T-cell (primary cell): ENCODE measurements at regions not wholly inside any gene's neighbourhood (a gene's known extent, or its start where the extent isn't known, plus 50 kb on each side); places are given as distances from the start of the nearest gene placed in this dataset.

Experiments
- ATAC-seq, 4 experiments: fragments of 200-7000 bp in 3 of 4; fragments of 150-1000 bp in 1 of 4; cut with Tn5 transposase; replicated peaks in 1 of 4; 1 replicate in 3 of 4; 2 replicates in 1 of 4; pipeline ENCODE4 v1.10.0; 2021; ENCODE audit warnings: moderate library complexity in 3 of 4, mild to moderate bottlenecking in 2 of 4, moderate number of reproducible peaks in 1 of 4
- CTCF ChIA-PET, 2 donors: fragments of 300-600 bp; sonication (Branson Sonifier 250); formaldehyde crosslinking; loops; one replicate each; lab custom pipeline; 2022; ENCODE audit warnings: antibody characterized with exemption in 2 of 2; lab: Charles Lee
- POLR2A ChIA-PET, 2 donors: fragments of 300-600 bp; sonication (Branson Sonifier 250); formaldehyde crosslinking; loops; one replicate each; lab custom pipeline; 2022; ENCODE audit warnings: antibody characterized with exemption in 2 of 2; lab: Charles Lee
- DNase-seq, 35 experiments: peaks; one replicate each; pipeline versions ENCODE4 v3.0.0 to v3.0.0-alpha.2; 2013 to 2023
- H3K27ac ChIP-seq: one replicate; pipeline ENCODE4 v1.5.1; 2013; ENCODE audit warnings: low read length
- H3K27me3 ChIP-seq, 2 experiments: replicated peaks in 1 of 2; 1 replicate in 1 of 2; 2 replicates in 1 of 2; pipeline versions ENCODE4 v1.6.1 to v1.7.0; 2013; ENCODE audit warnings: low read length in 1 of 2, mixed read lengths in 1 of 2; ENCODE audit not compliant: control insufficient read depth in 2 of 2, insufficient read depth in 2 of 2; ENCODE audit errors: extremely low read depth in 1 of 2
- H3K36me3 ChIP-seq, 2 donors: 1 replicate in 1 of 2; 2 replicates in 1 of 2; pipeline versions ENCODE4 v1.6.1 to v1.7.0; 2013; ENCODE audit warnings: low read length in 1 of 2; ENCODE audit not compliant: control insufficient read depth in 2 of 2, insufficient read depth in 1 of 2; ENCODE audit errors: extremely low read depth in 1 of 2
- H3K4me1 ChIP-seq, 2 experiments: 1 replicate in 1 of 2; 2 replicates in 1 of 2; pipeline versions ENCODE4 v1.6.1 to v1.7.0; 2013; ENCODE audit warnings: low read length in 2 of 2, mixed read lengths in 1 of 2; ENCODE audit not compliant: insufficient read depth in 2 of 2, control insufficient read depth in 1 of 2; ENCODE audit errors: extremely low read depth in 1 of 2
- H3K4me3 ChIP-seq, 2 donors: 1 replicate in 1 of 2; 2 replicates in 1 of 2; pipeline versions ENCODE4 v1.5.1 to v1.7.0; 2013; ENCODE audit warnings: mild to moderate bottlenecking in 2 of 2, low read length in 1 of 2, moderate library complexity in 1 of 2; ENCODE audit not compliant: control insufficient read depth in 1 of 2; ENCODE audit errors: extremely low read depth in 1 of 2
- H3K9me3 ChIP-seq: 2 replicates; pipeline ENCODE4 v1.7.0; 2013
- H3K27ac Mint-ChIP-seq, 2 donors: one replicate each; pipeline ENCODE4 v1.8.0; 2020 to 2021; ENCODE audit warnings: mild to moderate bottlenecking in 2 of 2, mixed read lengths in 2 of 2
- H3K27me3 Mint-ChIP-seq, 2 donors: one replicate each; pipeline ENCODE4 v1.8.0; 2021 to 2022; ENCODE audit warnings: mixed read lengths in 2 of 2
- H3K36me3 Mint-ChIP-seq: one replicate; pipeline ENCODE4 v1.8.0; 2021; ENCODE audit warnings: mixed read lengths
- H3K4me1 Mint-ChIP-seq, 3 donors: one replicate each; pipeline ENCODE4 v1.8.0; 2020 to 2022; ENCODE audit warnings: mixed read lengths in 3 of 3, mild to moderate bottlenecking in 1 of 3
- H3K4me3 Mint-ChIP-seq, 3 donors: one replicate each; pipeline ENCODE4 v1.8.0; 2020 to 2022; ENCODE audit warnings: mild to moderate bottlenecking in 3 of 3, mixed read lengths in 3 of 3, moderate library complexity in 3 of 3
- H3K9me3 Mint-ChIP-seq, 3 donors: one replicate each; pipeline ENCODE4 v1.8.0; 2020 to 2022; ENCODE audit warnings: mixed read lengths in 3 of 3
- WGBS: methylation state at CpG from one replicate; pipeline ENCODE4 v1.1.5; 2013; ENCODE audit warnings: missing lambda C conversion rate; ENCODE audit not compliant: insufficient coverage; 5-methylcytosine and 5-hydroxymethylcytosine counted together

DNA sequence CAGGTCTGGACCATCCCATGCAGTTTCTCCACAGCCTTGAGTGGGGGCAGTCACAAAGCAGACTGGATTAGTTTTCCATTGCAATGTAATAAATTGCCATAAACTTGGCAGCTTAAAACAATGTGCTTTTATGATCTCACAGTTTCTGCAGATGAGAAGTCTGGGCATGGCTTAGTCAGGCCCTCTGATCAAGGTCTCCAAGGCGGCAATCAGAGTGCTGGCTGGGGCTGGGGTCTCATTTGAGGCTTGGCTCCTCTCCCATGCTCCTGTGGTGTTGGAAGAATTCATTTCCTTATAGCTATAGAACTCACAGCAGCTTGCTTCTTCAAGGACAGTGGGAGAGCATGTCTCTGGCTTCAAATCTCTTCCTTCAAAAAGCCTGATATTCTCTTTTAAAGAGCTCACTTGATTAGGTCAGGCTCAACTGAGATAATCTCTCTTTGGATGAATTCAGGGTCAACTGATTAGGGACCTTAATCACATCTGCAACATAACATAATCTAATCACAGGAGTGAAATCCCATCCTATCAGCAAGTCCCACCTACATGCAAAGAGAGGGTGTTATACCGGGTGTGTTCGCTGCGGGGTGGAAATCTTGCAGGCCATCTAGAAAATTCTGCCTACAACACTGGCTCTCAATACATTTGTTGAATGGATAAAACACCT, 77.4 kb upstream of the SULF2 start:
- Mint-ChIP-seq H3K36me3 (no peaks in the 10 kb centered on the region), H3K9me3 (peaks cover 0 to 6% (median 3%) of the 10 kb centered on the region in 3 donors), H3K27ac (no peak overlapping the region), H3K27me3 (peaks cover 6 to 12% of the 10 kb centered on the region in 2 donors), H3K4me3 (no peak overlapping the region), H3K4me1 (no peaks in the 10 kb centered on the region)
- DNase-seq: no peak
- ATAC-seq: no peak
- no CpG with 5 or more reads among the region's 4 CpGs for WGBS
- Histone ChIP-seq H3K27me3 (peaks cover 0 to 20% of the 10 kb centered on the region in 2 experiments), H3K27ac (no peak overlapping the region), H3K4me1 (no peaks in the 10 kb centered on the region), H3K36me3 (no peaks in the 10 kb centered on the region), H3K9me3 (no peaks in the 10 kb centered on the region), H3K4me3 (no peak overlapping the region)
- CTCF ChIA-PET: no interaction called here
- POLR2A ChIA-PET: no interaction called here

DNA sequence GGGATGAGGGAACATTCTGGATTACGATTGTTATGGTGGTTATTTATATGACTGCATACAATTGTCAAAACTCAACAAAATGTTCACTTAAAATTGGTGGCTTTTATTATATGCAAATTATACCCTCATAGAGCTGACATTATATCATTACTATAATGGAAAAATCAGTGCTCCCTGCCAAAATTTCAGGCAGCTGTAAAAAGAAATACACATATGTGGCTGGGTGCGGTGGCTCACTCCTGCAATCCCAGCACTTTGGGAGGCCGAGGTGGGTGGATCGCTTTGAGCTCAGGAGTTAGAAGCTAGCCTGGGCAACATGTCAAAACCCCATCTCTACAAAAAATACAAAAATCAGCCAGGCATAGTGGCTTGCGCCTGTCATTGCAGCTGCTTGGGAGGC, 75.8 kb upstream of the SULF2 start:
- Histone ChIP-seq H3K4me1 (no peaks in the 10 kb centered on the region), H3K4me3 (no peak overlapping the region), H3K9me3 (no peaks in the 10 kb centered on the region), H3K27me3 (peaks cover 0 to 13% of the 10 kb centered on the region in 2 experiments), H3K36me3 (no peaks in the 10 kb centered on the region), H3K27ac (no peak overlapping the region)
- Mint-ChIP-seq H3K36me3 (no peaks in the 10 kb centered on the region), H3K27ac (no peak overlapping the region), H3K27me3 (peaks cover 6 to 13% of the 10 kb centered on the region in 2 donors), H3K4me1 (no peaks in the 10 kb centered on the region), H3K9me3 (peaks cover 0 to 6% (median 3%) of the 10 kb centered on the region in 3 donors), H3K4me3 (no peak overlapping the region)
- CTCF ChIA-PET: no interaction called here
- WGBS: no CpG with 5 or more reads among the region's 5 CpGs
- POLR2A ChIA-PET: no interaction called here
- ATAC-seq: no peak
- no peak for DNase-seq

DNA sequence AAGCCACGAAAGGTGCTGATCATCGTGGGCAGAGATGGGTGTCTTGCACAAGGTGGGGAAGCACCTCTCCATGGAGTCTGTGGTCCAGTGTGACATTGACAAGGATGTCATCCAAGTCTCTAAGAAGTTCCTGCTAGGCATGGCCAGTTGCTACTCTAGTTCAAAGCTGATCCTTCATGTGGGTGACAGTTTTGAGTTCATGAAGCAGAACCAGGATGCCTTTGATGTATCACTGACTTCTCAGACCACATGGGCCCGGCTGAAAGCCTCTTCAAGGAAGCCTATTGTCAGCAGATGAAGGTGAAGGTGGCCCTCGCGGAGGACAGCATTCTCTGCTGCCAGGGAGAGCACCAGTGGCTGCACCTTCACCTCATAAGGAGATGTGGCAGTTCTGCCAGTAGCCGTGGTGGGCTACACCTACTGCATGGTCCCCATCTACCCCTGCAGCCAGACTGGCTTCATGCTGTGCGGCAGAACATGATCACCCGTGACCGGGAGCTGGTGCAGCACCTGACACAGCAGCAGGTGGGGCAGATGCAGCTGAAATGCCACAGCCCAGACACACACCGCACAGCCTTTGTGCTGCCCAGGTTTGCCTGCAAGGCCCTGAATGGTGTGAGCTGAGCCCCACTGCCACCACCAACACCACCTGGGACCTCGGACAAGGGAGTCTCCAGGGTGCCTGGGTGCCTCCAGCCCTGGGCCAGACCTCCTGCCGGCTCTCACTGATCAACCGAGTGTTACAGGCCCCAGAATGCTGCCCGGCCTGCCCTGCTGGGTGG, 75.0 kb upstream of the SULF2 start:
- H3K4me3 ChIP-seq: no peak overlapping the region
- H3K36me3 ChIP-seq: no peaks in the 10 kb centered on the region
- no peaks in the 10 kb centered on the region for H3K9me3 ChIP-seq
- 72% methylated on average over 11 of the region's 14 CpGs for WGBS
- Mint-ChIP-seq H3K27me3 (peaks cover 3 to 13% of the 10 kb centered on the region in 2 donors), H3K4me1 (no peaks in the 10 kb centered on the region), H3K9me3 (peaks cover 0 to 6% (median 3%) of the 10 kb centered on the region in 3 donors), H3K4me3 (no peak overlapping the region), H3K27ac (no peak overlapping the region), H3K36me3 (no peaks in the 10 kb centered on the region)
- peaks cover 0 to 9% of the 10 kb centered on the region in 2 experiments for H3K27me3 ChIP-seq
- ATAC-seq: no peak
- H3K4me1 ChIP-seq: no peaks in the 10 kb centered on the region
- no peak overlapping the region for H3K27ac ChIP-seq
- DNase-seq: no peak
- ChIA-PET POLR2A (no interaction called here), CTCF (no interaction called here)

GRCh38 chr20:47859278-47859677, 74.0 kb upstream of the SULF2 start:
- POLR2A ChIA-PET: no interaction called here

GRCh38 chr20:47857569-47858464, 72.5 kb upstream of the SULF2 start:
- H3K27me3 Mint-ChIP-seq: peaks cover 3 to 10% of the 10 kb centered on the region in 2 donors
- Histone ChIP-seq H3K9me3 (no peaks in the 10 kb centered on the region), H3K27me3 (peaks cover 0 to 15% of the 10 kb centered on the region in 2 experiments), H3K4me3 (no peak overlapping the region), H3K4me1 (no peaks in the 10 kb centered on the region), H3K36me3 (no peaks in the 10 kb centered on the region), H3K27ac (no peak overlapping the region)
- DNase-seq (no peak), ATAC-seq (no peak)
- no peak overlapping the region for H3K27ac Mint-ChIP-seq
- H3K36me3 Mint-ChIP-seq: no peaks in the 10 kb centered on the region
- CTCF ChIA-PET: no interaction called here
- peaks cover 0 to under 1% (median 0%) of the 10 kb centered on the region in 3 donors for H3K9me3 Mint-ChIP-seq
- H3K4me3 Mint-ChIP-seq: no peak overlapping the region
- 80% methylated on average over 2 of the region's 17 CpGs for WGBS
- no peaks in the 10 kb centered on the region for H3K4me1 Mint-ChIP-seq
- POLR2A ChIA-PET: no interaction called here

More at GRCh38 chr20:47859278-47859677, 74.0 kb upstream of the SULF2 start:
- no peak overlapping the region for H3K4me3 Mint-ChIP-seq
- peaks cover 0 to 6% (median 3%) of the 10 kb centered on the region in 3 donors for H3K9me3 Mint-ChIP-seq
- H3K4me1 Mint-ChIP-seq: no peaks in the 10 kb centered on the region
- H3K36me3 ChIP-seq: no peaks in the 10 kb centered on the region
- no peak for ATAC-seq
- H3K27me3 ChIP-seq: peaks cover 0 to 9% of the 10 kb centered on the region in 2 experiments
- H3K36me3 Mint-ChIP-seq: no peaks in the 10 kb centered on the region
- no peak overlapping the region for H3K27ac Mint-ChIP-seq
- H3K27ac ChIP-seq: no peak overlapping the region
- no peaks in the 10 kb centered on the region for H3K4me1 ChIP-seq
- DNase-seq: no peak
- peaks cover 3 to 13% of the 10 kb centered on the region in 2 donors for H3K27me3 Mint-ChIP-seq
- H3K4me3 ChIP-seq: no peak overlapping the region
- 83% methylated on average over 2 of the region's 6 CpGs for WGBS
- no peaks in the 10 kb centered on the region for H3K9me3 ChIP-seq
- CTCF ChIA-PET: no interaction called here

DNA sequence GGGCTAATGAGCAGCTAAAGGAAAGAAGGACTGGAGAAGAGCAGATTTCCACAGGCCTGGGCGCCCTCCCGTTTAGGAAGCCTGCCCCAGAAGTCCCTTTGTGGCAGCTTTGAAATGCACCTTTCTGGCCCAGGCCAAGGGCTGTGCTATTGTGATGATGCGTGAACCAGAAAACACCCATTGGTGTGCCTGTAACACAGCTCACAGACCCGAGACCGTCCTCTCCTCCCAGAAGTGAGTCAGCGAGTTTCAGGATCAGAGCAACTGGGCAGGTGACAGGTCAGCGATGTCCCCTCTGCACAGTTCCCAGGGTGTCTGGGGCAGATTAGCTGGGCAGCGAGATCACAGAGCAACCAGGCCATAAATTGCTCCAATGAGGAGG, 71.9 kb upstream of the SULF2 start:
- no peak overlapping the region for H3K27ac Mint-ChIP-seq
- no peaks in the 10 kb centered on the region for H3K4me1 ChIP-seq
- WGBS: 79% methylated on average over 7 of the region's 8 CpGs
- peaks cover 0 to 15% of the 10 kb centered on the region in 2 experiments for H3K27me3 ChIP-seq
- DNase-seq: no peak
- CTCF ChIA-PET: no interaction called here
- no peaks in the 10 kb centered on the region for H3K4me1 Mint-ChIP-seq
- no peaks in the 10 kb centered on the region for H3K9me3 Mint-ChIP-seq
- no peak overlapping the region for H3K27ac ChIP-seq
- no peak overlapping the region for H3K4me3 ChIP-seq
- no peaks in the 10 kb centered on the region for H3K9me3 ChIP-seq
- ATAC-seq: no peak
- no peak overlapping the region for H3K4me3 Mint-ChIP-seq
- peaks cover 3 to 14% of the 10 kb centered on the region in 2 donors for H3K27me3 Mint-ChIP-seq
- H3K36me3 Mint-ChIP-seq: no peaks in the 10 kb centered on the region
- POLR2A ChIA-PET: no interaction called here
- no peaks in the 10 kb centered on the region for H3K36me3 ChIP-seq
